GM10248 (cell line): ENCODE measurements at regions not wholly inside any gene's neighbourhood (a gene's known extent, or its start where the extent isn't known, plus 50 kb on each side); places are given as distances from the start of the nearest gene placed in this dataset.

ENCODE experiments used
- CTCF ChIA-PET: fragments of 300-600 bp; sonication (Branson Sonifier 250); formaldehyde crosslinking; extraction: SDS; loops from one replicate; lab custom pipeline; 2021; ENCODE audit warnings: antibody characterized with exemption; lab: Yijun Ruan, JAX
- POLR2A ChIA-PET: fragments of 350-650 bp; sonication (Branson Sonifier 250); formaldehyde crosslinking; extraction: SDS; loops from one replicate; lab custom pipeline; 2020; ENCODE audit warnings: antibody characterized with exemption; lab: Yijun Ruan, JAX
- DNase-seq: peaks from one replicate; pipeline ENCODE4 v3.0.0; 2012; ENCODE audit errors: extremely low spot score
- TF ChIP-seq, protein P1 (sequence below): IDR thresholded peaks from 2 replicates; pipeline ENCODE4 v1.5.1; 2012; ENCODE audit warnings: mild to moderate bottlenecking, low read depth; ENCODE audit errors: extremely low read depth, missing control alignments, control extremely low read depth

- TF ChIP-seq, protein P1, sequence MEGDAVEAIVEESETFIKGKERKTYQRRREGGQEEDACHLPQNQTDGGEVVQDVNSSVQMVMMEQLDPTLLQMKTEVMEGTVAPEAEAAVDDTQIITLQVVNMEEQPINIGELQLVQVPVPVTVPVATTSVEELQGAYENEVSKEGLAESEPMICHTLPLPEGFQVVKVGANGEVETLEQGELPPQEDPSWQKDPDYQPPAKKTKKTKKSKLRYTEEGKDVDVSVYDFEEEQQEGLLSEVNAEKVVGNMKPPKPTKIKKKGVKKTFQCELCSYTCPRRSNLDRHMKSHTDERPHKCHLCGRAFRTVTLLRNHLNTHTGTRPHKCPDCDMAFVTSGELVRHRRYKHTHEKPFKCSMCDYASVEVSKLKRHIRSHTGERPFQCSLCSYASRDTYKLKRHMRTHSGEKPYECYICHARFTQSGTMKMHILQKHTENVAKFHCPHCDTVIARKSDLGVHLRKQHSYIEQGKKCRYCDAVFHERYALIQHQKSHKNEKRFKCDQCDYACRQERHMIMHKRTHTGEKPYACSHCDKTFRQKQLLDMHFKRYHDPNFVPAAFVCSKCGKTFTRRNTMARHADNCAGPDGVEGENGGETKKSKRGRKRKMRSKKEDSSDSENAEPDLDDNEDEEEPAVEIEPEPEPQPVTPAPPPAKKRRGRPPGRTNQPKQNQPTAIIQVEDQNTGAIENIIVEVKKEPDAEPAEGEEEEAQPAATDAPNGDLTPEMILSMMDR = no peak
- POLR2A ChIA-PET = no interaction called here
- no peak for DNase-seq
- CTCF ChIA-PET = interaction anchor here (1.1 to 1.9 kb wide), 5 partner anchors 9 to 14 kb away, joined by 3 to 8 read pairs (median 4); no protein-coding TSS in a partner anchor
These were observed 353.5 kb downstream of the FBXO8 start for GRCh38 chr4:173929921-173930320.

DNA sequence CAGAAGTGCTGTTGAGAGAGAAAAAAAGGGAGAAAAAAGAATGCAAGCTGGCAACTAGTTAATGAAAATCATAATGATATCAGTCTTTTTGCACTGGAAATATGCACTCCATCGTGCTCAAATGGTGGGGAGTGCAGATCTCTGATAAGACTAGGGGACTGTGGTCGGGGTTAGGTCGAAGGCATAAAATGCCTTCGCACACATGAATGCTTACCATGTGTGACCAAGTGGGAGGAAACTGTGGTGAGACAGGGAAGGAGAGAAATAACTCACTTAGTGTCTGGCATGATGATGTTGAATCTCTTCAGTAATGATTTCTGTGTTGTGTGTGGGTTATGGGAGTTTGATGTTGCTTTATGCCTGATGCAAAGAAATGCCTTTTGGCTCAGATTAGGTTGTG is 358.9 kb downstream of the FBXO8 start:
- TF ChIP-seq, protein P1 = no peak

DNA sequence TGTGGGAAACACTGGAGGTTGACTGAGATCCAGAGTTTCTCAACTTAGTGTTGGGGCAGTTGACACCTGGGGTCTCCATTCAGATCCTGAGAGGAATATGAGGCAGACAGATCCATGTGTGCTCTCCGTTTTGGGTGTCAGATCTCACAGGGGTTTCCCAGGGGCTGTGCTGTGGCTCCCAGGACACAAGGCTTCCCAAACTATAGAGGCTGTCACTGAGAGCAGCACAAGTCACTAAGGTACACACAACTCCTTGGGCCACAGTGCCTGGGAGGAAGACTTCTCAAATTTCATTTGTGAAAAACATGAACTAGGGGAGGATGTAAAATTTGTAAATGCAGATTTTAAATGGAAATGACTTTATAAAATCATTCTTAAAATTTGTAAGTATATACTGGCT is 363.6 kb downstream of the FBXO8 start:
- TF ChIP-seq, protein P1 = no peak
- CTCF ChIA-PET = interaction anchor here (1.8 kb wide), 1 partner anchor 10 kb away, joined by 8 read pairs; no protein-coding TSS in a partner anchor
- POLR2A ChIA-PET = no interaction called here
- DNase-seq = no peak

More for the DNA sequence above, 358.9 kb downstream of the FBXO8 start:
- DNase-seq = no peak
- ChIA-PET POLR2A (no interaction called here), CTCF (no interaction called here)

DNA sequence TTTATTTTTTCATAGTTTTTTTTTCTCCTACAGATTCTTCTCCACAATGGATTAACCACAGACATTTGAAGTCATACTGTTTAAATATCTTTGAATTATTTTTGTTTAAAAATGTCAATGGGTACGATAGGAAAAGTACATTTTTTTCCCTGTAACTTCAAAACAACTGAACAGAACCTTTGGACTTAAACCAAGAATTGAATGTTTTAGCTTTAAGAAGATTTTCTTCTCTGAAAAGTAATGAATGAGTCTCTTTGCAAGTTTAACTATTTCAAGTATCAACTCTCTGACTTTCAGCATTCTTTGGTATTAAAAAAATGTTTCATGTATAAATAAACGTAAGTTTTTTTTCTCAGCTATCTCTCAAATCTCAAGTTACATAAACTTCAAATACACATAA is 364.3 kb downstream of the FBXO8 start:
- TF ChIP-seq, protein P1 = no peak
- DNase-seq = no peak
- POLR2A ChIA-PET = no interaction called here
- CTCF ChIA-PET = no interaction called here

GRCh38 chr4:173917255-173917960 is 366.1 kb downstream of the FBXO8 start:
- DNase-seq = no peak
- ChIA-PET POLR2A (no interaction called here), CTCF (interaction anchor here (2.1 kb wide), 1 partner anchor 13 kb away, joined by 4 read pairs; no protein-coding TSS in a partner anchor)
- TF ChIP-seq, protein P1 = no peak

DNA sequence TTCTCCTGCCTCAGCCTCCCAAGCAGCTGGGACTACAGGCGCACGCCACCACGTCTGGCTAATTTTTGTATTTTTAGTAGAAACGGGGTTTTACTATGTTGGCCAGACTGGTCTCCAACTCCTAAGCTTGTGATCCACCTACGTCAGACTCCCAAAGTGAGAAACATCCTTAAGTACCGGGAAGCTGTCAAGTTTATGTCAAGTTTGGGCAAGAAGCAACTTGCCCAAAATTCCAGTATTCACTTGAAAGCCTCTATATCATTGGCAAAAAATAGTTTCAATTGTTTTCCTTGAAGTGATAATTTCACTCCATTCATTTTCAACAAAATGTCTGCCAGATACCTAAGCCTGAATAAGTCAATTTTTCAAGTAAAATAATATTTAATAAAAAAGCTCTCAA is 370.0 kb downstream of the FBXO8 start:
- ChIA-PET POLR2A (no interaction called here), CTCF (no interaction called here)
- DNase-seq = no peak
- TF ChIP-seq, protein P1 = no peak
